ENCODE measurements at regions not wholly inside any gene's neighbourhood (a gene's known extent, or its start where the extent isn't known, plus 50 kb on each side); places are given as distances from the start of the nearest gene placed in this dataset.

GRCh38 chrX:81890521-81890920 is 688.6 kb downstream of the SH3BGRL start:
- Histone ChIP-seq H4K5ac (ENCODE audit: insufficient read length, low read depth, low read length) (no peak overlapping the region), H3K18ac (ENCODE audit: insufficient read length, low read depth, low read length) (no peak overlapping the region), H3K4me1 (ENCODE audit: insufficient read depth, low read length) (no peaks in the 10 kb centered on the region), H3K4me2 (ENCODE audit: insufficient read depth, insufficient read length, low read length) (no peak overlapping the region), H4K20me1 (ENCODE audit: control insufficient read depth, insufficient read depth, insufficient read length) (no peaks in the 10 kb centered on the region), H2BK20ac (ENCODE audit: low read depth, low read length, poor library complexity, severe bottlenecking) (no peak overlapping the region), H4K91ac (ENCODE audit: insufficient read length, low read depth, low read length) (no peak overlapping the region), H2BK12ac (ENCODE audit: insufficient read length, low read depth, low read length) (no peak overlapping the region), H2AFZ (ENCODE audit: low read length) (no peak overlapping the region), H3K23me2 (ENCODE audit: insufficient read length, low read depth, low read length, poor library complexity, severe bottlenecking) (no peaks in the 10 kb centered on the region), H2BK120ac (ENCODE audit: low read depth, low read length, poor library complexity, severe bottlenecking) (no peak overlapping the region), H2AK5ac (ENCODE audit: insufficient read length, low read length) (no peak overlapping the region), H3K27me3 (ENCODE audit: insufficient read depth, low read length) (no peaks in the 10 kb centered on the region), H3K56ac (ENCODE audit: insufficient read length, low read depth, low read length) (no peak overlapping the region), H3T11ph (ENCODE audit: low read length) (no peak overlapping the region), H2BK5ac (ENCODE audit: insufficient read length, low read length) (no peak overlapping the region), H3K9ac (ENCODE audit: extremely low read depth, insufficient read length, low read length) (no peak overlapping the region), H3K27ac (ENCODE audit: insufficient read length, low read depth, low read length) (no peak overlapping the region), H3K14ac (ENCODE audit: insufficient read depth, low read length) (no peak overlapping the region), H2BK15ac (ENCODE audit: low read depth, low read length) (no peak overlapping the region), H3K79me1 (ENCODE audit: insufficient read depth, low read depth, low read length, poor library complexity, severe bottlenecking) (no peaks in the 10 kb centered on the region), H3K9me3 (ENCODE audit: control insufficient read depth, low read depth, low read length) (peaks cover 52% of the 10 kb centered on the region), H3K79me2 (ENCODE audit: insufficient read depth, low read length) (no peaks in the 10 kb centered on the region), H4K8ac (replicated peaks; ENCODE audit: insufficient read length, low read depth, low read length) (no peak overlapping the region), H3K4ac (ENCODE audit: low read depth, low read length) (no peak overlapping the region), H3K23ac (ENCODE audit: insufficient read length, low read depth, low read length) (no peak overlapping the region)
- Mint-ChIP-seq H3K4me3 (no peak overlapping the region), H3K27me3 (ENCODE audit: low read depth) (no peaks in the 10 kb centered on the region; the same call in none of the 2 replicates), H3K36me3 (ENCODE audit: insufficient read depth in 1 of 3, low read depth in 3 of 3) (peaks cover 0 to 4% (median under 1%) of the 10 kb centered on the region in 3 experiments; a peak in 3 of 7 replicates), H3K4me1 (no peaks in the 10 kb centered on the region), H3K27ac (no peak overlapping the region), H3K9me3 (peaks cover 62 to 77% of the 10 kb centered on the region in 2 experiments)
- no peak for DNase-seq
- no CpG with 5 or more reads among the region's 1 CpG for WGBS (ENCODE audit: extremely low coverage, insufficient read length, low lambda C conversion rate)
- TF ChIP-seq CTCF (conservative IDR thresholded peaks at IDR 0.05) = no peak

Data from H9 (cell line).